Medulla oblongata (tissue), 1 donor: ENCODE measurements at regions not wholly inside any gene's neighbourhood (a gene's known extent, or its start where the extent isn't known, plus 50 kb on each side); places are given as distances from the start of the nearest gene placed in this dataset.

Source experiments
- DNase-seq: peaks from one replicate; pipeline ENCODE4 v3.0.0-alpha.2; 2015; ENCODE audit errors: extremely low spot score

GRCh38 chr4:152021788-152022438, 261.1 kb upstream of the GATB start:
- peak; percentile 97 for DNase-seq

- DNase-seq, result no peak
Observed at GRCh38 chr4:152020073-152020472, 259.3 kb upstream of the GATB start.

- DNase-seq, result no peak
Observed at GRCh38 chr4:152016303-152016620, 255.5 kb upstream of the GATB start.

GRCh38 chr4:152015597-152016302, 254.9 kb upstream of the GATB start:
- no peak for DNase-seq

GRCh38 chr4:152014280-152014679, 253.5 kb upstream of the GATB start:
- no peak for DNase-seq

- DNase-seq, result no peak
Observed at GRCh38 chr4:152011469-152011868, 250.7 kb upstream of the GATB start.

- no peak for DNase-seq
Observed at GRCh38 chr4:152010710-152011079, 249.9 kb upstream of the GATB start.

GRCh38 chr4:152009983-152010709, 249.3 kb upstream of the GATB start:
- DNase-seq, result peak; percentile 27

GRCh38 chr4:152009031-152009670, 248.3 kb upstream of the GATB start:
- no peak for DNase-seq

GRCh38 chr4:152007111-152007510, 246.3 kb upstream of the GATB start:
- no peak for DNase-seq

GRCh38 chr4:152004801-152005200, 244.0 kb upstream of the GATB start:
- no peak for DNase-seq

GRCh38 chr4:152000518-152000917, 239.7 kb upstream of the GATB start:
- DNase-seq, result no peak

- DNase-seq, result no peak
Observed at GRCh38 chr4:151998723-151999122, 237.9 kb upstream of the GATB start.

- no peak for DNase-seq
Observed at GRCh38 chr4:151997461-151997860, 236.7 kb upstream of the GATB start.

GRCh38 chr4:151994429-151994828, 233.6 kb upstream of the GATB start:
- no peak for DNase-seq

- no peak for DNase-seq
Observed at GRCh38 chr4:151993521-151993920, 232.7 kb upstream of the GATB start.

GRCh38 chr4:151992332-151993154, 231.7 kb upstream of the GATB start:
- no peak for DNase-seq

- no peak for DNase-seq
Observed at GRCh38 chr4:151991884-151992167, 231.0 kb upstream of the GATB start.

GRCh38 chr4:151991001-151991883, 230.4 kb upstream of the GATB start:
- peak; percentile 15 for DNase-seq

GRCh38 chr4:151990201-151990600, 229.4 kb upstream of the GATB start:
- DNase-seq, result no peak

- peak; percentile 55 for DNase-seq
Observed at GRCh38 chr4:151988591-151988990, 227.8 kb upstream of the GATB start.
